ENCODE measurements at regions not wholly inside any gene's neighbourhood (a gene's known extent, or its start where the extent isn't known, plus 50 kb on each side); places are given as distances from the start of the nearest gene placed in this dataset.
"Not testable (repeated sequence)": the region's sequence is repeated elsewhere in the genome, so short reads cannot be mapped to it uniquely, and the experiment has no call there.

- no peak for DNase-seq
Observed at GRCh38 chr1:30660241-30660640, 63.1 kb downstream of the MATN1 start.

- no peak for DNase-seq
Observed at GRCh38 chr1:30659702-30660101, 63.7 kb downstream of the MATN1 start.

GRCh38 chr1:30658375-30658774 lies 65.0 kb downstream of the MATN1 start:
- not testable (repeated sequence) for DNase-seq

- DNase-seq: no peak
Observed at GRCh38 chr1:30658014-30658336, 65.4 kb downstream of the MATN1 start.

GRCh38 chr1:30657131-30658013 lies 66.0 kb downstream of the MATN1 start:
- DNase-seq: no peak

- DNase-seq: no peak
Observed at GRCh38 chr1:30656171-30656940, 67.0 kb downstream of the MATN1 start.

- no peak for DNase-seq
Observed at GRCh38 chr1:30655672-30656071, 67.7 kb downstream of the MATN1 start.

- DNase-seq: no peak
Observed at GRCh38 chr1:30654188-30654587, 69.2 kb downstream of the MATN1 start.

- DNase-seq: no peak
Observed at GRCh38 chr1:30652152-30652841, 71.1 kb downstream of the MATN1 start.

- DNase-seq: not testable (repeated sequence)
Observed at GRCh38 chr1:30651395-30651794, 72.0 kb downstream of the MATN1 start.

- no peak for DNase-seq
Observed at GRCh38 chr1:30650968-30651320, 72.4 kb downstream of the MATN1 start.

GRCh38 chr1:30650038-30650967 lies 73.1 kb downstream of the MATN1 start:
- DNase-seq: no peak

GRCh38 chr1:30649321-30649991 lies 73.9 kb downstream of the MATN1 start:
- no peak for DNase-seq

- DNase-seq: peak; percentile 47
Observed at GRCh38 chr1:30648408-30649000, 74.9 kb downstream of the MATN1 start.

- DNase-seq: no peak
Observed at GRCh38 chr1:30645807-30646206, 77.6 kb downstream of the MATN1 start.

- DNase-seq: no peak
Observed at GRCh38 chr1:30642391-30643120, 80.8 kb downstream of the MATN1 start.

- DNase-seq: no peak
Observed at GRCh38 chr1:30641572-30642353, 81.6 kb downstream of the MATN1 start.

- no peak for DNase-seq
Observed at GRCh38 chr1:30639881-30640452, 83.4 kb downstream of the MATN1 start.

GRCh38 chr1:30638811-30639210 lies 84.6 kb downstream of the MATN1 start:
- no peak for DNase-seq

- DNase-seq: no peak
Observed at GRCh38 chr1:30638086-30638485, 85.3 kb downstream of the MATN1 start.

Measured in NCI-H1048 (cell line).